GM19395 (cell line): ENCODE measurements at regions not wholly inside any gene's neighbourhood (a gene's known extent, or its start where the extent isn't known, plus 50 kb on each side); places are given as distances from the start of the nearest gene placed in this dataset.

ENCODE experiments used
- ATAC-seq: cut with Tn5 transposase; IDR thresholded peaks from one replicate; pipeline ENCODE4 v1.9.1; 2021; ENCODE audit warnings: mild to moderate bottlenecking, moderate library complexity; ENCODE audit not compliant: unreplicated experiment

GRCh38 chr12:130098301-130099005 is 63.8 kb upstream of the FZD10 start:
- ATAC-seq = no peak

GRCh38 chr12:130100634-130101362 is 61.5 kb upstream of the FZD10 start:
- ATAC-seq = no peak

GRCh38 chr12:130101370-130101769 is 60.9 kb upstream of the FZD10 start:
- no peak for ATAC-seq

GRCh38 chr12:130102266-130102665 is 60.0 kb upstream of the FZD10 start:
- no peak for ATAC-seq

- no peak for ATAC-seq
Observed at GRCh38 chr12:130104571-130105106, 57.6 kb upstream of the FZD10 start.

- ATAC-seq = no peak
Observed at GRCh38 chr12:130109062-130109945, 53.0 kb upstream of the FZD10 start.

GRCh38 chr12:130110914-130111313 is 51.4 kb upstream of the FZD10 start:
- no peak for ATAC-seq

GRCh38 chr12:130111965-130112496 is 50.2 kb upstream of the FZD10 start:
- ATAC-seq = no peak
